ENCODE measurements at regions not wholly inside any gene's neighbourhood (a gene's known extent, or its start where the extent isn't known, plus 50 kb on each side); places are given as distances from the start of the nearest gene placed in this dataset.

DNA sequence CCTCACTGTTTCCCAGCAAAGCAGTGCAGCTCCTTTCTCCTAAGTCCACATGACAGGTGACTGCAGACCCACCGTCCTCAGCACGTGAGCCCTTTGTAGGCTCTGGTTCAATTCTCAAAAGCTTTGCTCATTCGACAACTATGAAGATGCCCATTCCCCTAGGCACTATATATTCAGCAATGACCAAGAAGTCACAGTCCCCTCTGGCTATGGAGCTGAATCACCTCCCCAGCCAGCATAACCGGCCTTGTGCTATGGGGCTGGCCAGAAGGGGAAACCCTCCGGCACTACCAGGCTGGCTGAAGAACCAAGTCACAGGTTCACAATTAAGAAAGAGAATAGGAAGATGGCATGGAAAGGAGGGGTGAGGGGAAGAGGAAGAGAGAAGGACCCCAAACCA, 139.7 kb downstream of the WSCD1 start:
- no peak for TF ChIP-seq MAX (CRISPR knock-in tag; IDR thresholded peaks at IDR 0.05)
- TF ChIP-seq ERG (CRISPR knock-in tag; IDR thresholded peaks at IDR 0.05) = no peak
- no peak for TF ChIP-seq CBFB (CRISPR knock-in tag; IDR thresholded peaks at IDR 0.05; ENCODE audit: low read depth)
- no peak for TF ChIP-seq CTCF (IDR thresholded peaks at IDR 0.05)
- TF ChIP-seq ETV6 (CRISPR knock-in tag; IDR thresholded peaks at IDR 0.05) = no peak
- TF ChIP-seq, protein P1, sequence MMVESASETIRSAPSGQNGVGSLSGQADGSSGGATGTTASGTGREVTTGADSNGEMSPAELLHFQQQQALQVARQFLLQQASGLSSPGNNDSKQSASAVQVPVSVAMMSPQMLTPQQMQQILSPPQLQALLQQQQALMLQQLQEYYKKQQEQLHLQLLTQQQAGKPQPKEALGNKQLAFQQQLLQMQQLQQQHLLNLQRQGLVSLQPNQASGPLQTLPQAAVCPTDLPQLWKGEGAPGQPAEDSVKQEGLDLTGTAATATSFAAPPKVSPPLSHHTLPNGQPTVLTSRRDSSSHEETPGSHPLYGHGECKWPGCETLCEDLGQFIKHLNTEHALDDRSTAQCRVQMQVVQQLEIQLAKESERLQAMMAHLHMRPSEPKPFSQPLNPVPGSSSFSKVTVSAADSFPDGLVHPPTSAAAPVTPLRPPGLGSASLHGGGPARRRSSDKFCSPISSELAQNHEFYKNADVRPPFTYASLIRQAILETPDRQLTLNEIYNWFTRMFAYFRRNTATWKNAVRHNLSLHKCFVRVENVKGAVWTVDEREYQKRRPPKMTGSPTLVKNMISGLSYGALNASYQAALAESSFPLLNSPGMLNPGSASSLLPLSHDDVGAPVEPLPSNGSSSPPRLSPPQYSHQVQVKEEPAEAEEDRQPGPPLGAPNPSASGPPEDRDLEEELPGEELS (CRISPR knock-in tag; IDR thresholded peaks at IDR 0.05) = no peak
- TF ChIP-seq ATF3 (CRISPR knock-in tag; conservative IDR thresholded peaks at IDR 0.05) = no peak
- no peak for TF ChIP-seq ZNF219 (CRISPR knock-in tag; IDR thresholded peaks at IDR 0.05; ENCODE audit: borderline replicate concordance)
- TF ChIP-seq, protein P2, sequence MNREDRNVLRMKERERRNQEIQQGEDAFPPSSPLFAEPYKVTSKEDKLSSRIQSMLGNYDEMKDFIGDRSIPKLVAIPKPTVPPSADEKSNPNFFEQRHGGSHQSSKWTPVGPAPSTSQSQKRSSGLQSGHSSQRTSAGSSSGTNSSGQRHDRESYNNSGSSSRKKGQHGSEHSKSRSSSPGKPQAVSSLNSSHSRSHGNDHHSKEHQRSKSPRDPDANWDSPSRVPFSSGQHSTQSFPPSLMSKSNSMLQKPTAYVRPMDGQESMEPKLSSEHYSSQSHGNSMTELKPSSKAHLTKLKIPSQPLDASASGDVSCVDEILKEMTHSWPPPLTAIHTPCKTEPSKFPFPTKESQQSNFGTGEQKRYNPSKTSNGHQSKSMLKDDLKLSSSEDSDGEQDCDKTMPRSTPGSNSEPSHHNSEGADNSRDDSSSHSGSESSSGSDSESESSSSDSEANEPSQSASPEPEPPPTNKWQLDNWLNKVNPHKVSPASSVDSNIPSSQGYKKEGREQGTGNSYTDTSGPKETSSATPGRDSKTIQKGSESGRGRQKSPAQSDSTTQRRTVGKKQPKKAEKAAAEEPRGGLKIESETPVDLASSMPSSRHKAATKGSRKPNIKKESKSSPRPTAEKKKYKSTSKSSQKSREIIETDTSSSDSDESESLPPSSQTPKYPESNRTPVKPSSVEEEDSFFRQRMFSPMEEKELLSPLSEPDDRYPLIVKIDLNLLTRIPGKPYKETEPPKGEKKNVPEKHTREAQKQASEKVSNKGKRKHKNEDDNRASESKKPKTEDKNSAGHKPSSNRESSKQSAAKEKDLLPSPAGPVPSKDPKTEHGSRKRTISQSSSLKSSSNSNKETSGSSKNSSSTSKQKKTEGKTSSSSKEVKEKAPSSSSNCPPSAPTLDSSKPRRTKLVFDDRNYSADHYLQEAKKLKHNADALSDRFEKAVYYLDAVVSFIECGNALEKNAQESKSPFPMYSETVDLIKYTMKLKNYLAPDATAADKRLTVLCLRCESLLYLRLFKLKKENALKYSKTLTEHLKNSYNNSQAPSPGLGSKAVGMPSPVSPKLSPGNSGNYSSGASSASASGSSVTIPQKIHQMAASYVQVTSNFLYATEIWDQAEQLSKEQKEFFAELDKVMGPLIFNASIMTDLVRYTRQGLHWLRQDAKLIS (CRISPR knock-in tag; IDR thresholded peaks at IDR 0.05; ENCODE audit: borderline replicate concordance) = no peak
